Neuronal stem cell (in vitro differentiated cells): ENCODE measurements at regions not wholly inside any gene's neighbourhood (a gene's known extent, or its start where the extent isn't known, plus 50 kb on each side); places are given as distances from the start of the nearest gene placed in this dataset.

Experiments used
- DNase-seq: peaks from one replicate; pipeline ENCODE4 v3.0.0-alpha.2; 2013; ENCODE audit warnings: low spot score
- H2AFZ ChIP-seq: one replicate; pipeline ENCODE4 v1.6.1; 2013; ENCODE audit warnings: mild to moderate bottlenecking, low read length, inconsistent platforms
- H2AK5ac ChIP-seq: 2 replicates; pipeline ENCODE4 v1.6.1; 2013; ENCODE audit warnings: low read depth, mild to moderate bottlenecking, inconsistent platforms, low read length, moderate library complexity, mixed read lengths
- H2BK120ac ChIP-seq: 2 replicates; pipeline ENCODE4 v1.6.1; 2013; ENCODE audit warnings: low read depth, mild to moderate bottlenecking, inconsistent platforms, low read length, moderate library complexity, mixed read lengths
- H2BK12ac ChIP-seq: one replicate; pipeline ENCODE4 v1.6.1; 2013; ENCODE audit warnings: low read length, inconsistent platforms
- H2BK15ac ChIP-seq: 2 replicates; pipeline ENCODE4 v1.6.1; 2013; ENCODE audit warnings: mild to moderate bottlenecking, low read length, inconsistent platforms, mixed read lengths
- H2BK5ac ChIP-seq: one replicate; pipeline ENCODE4 v1.6.1; 2013; ENCODE audit warnings: inconsistent platforms, mild to moderate bottlenecking, low read length, moderate library complexity
- H3K14ac ChIP-seq: one replicate; pipeline ENCODE4 v1.6.1; 2013; ENCODE audit warnings: low read length, inconsistent platforms
- H3K18ac ChIP-seq: 2 replicates; pipeline ENCODE4 v1.6.1; 2013; ENCODE audit warnings: low read length, inconsistent platforms
- H3K23ac ChIP-seq: 2 replicates; pipeline ENCODE4 v1.6.1; 2013; ENCODE audit warnings: low read depth, mild to moderate bottlenecking, mixed read lengths, low read length, inconsistent platforms; ENCODE audit not compliant: poor library complexity
- H3K27ac ChIP-seq: replicated peaks from 3 replicates; pipeline ENCODE4 v1.5.1; 2013; ENCODE audit warnings: low read length, inconsistent platforms
- H3K27me3 ChIP-seq, 3 experiments: 2 replicates each; pipeline ENCODE4 v1.6.1; 2013; ENCODE audit warnings: low read length in 3 of 3, mild to moderate bottlenecking in 2 of 3, inconsistent platforms in 1 of 3, low read depth in 1 of 3, mixed read lengths in 1 of 3, moderate library complexity in 1 of 3; ENCODE audit not compliant: control insufficient read depth in 3 of 3, insufficient read depth in 3 of 3
- H3K36me3 ChIP-seq, 2 donors: replicated peaks in 1 of 2; 2 replicates each; pipeline ENCODE4 v1.6.1; 2013; ENCODE audit warnings: low read length in 2 of 2; ENCODE audit not compliant: control insufficient read depth in 2 of 2, insufficient read depth in 2 of 2
- H3K4ac ChIP-seq: 2 replicates; pipeline ENCODE4 v1.6.1; 2013; ENCODE audit warnings: inconsistent platforms, mild to moderate bottlenecking, low read length, moderate library complexity
- H3K4me1 ChIP-seq, 2 donors: 1 replicate in 1 of 2; 2 replicates in 1 of 2; pipeline ENCODE4 v1.6.1; 2013; ENCODE audit warnings: low read length in 2 of 2, low read depth in 1 of 2; ENCODE audit not compliant: control insufficient read depth in 2 of 2, insufficient read depth in 1 of 2
- H3K4me2 ChIP-seq: one replicate; pipeline ENCODE4 v1.6.1; 2013; ENCODE audit warnings: mild to moderate bottlenecking, low read length, inconsistent platforms; ENCODE audit not compliant: insufficient read depth, poor library complexity, severe bottlenecking
- H3K4me3 ChIP-seq, 2 donors: 2 replicates each; pipeline ENCODE4 v1.5.1; 2013; ENCODE audit warnings: low read length in 2 of 2, mild to moderate bottlenecking in 2 of 2, inconsistent platforms in 1 of 2, moderate library complexity in 1 of 2
- H3K79me1 ChIP-seq: one replicate; pipeline ENCODE4 v1.6.1; 2013; ENCODE audit warnings: low read depth, mild to moderate bottlenecking, inconsistent platforms, low read length, moderate library complexity
- H3K9ac ChIP-seq: one replicate; pipeline ENCODE4 v1.6.1; 2013; ENCODE audit warnings: mild to moderate bottlenecking, low read depth, low read length, inconsistent platforms; ENCODE audit not compliant: poor library complexity
- H3K9me3 ChIP-seq, 2 donors: replicated peaks in 1 of 2; 2 replicates each; pipeline versions ENCODE3 to v1.6.1; 2013; ENCODE audit warnings: low read length in 2 of 2, mild to moderate bottlenecking in 2 of 2, inconsistent platforms in 1 of 2, low read depth in 1 of 2, mixed read lengths in 1 of 2, moderate library complexity in 1 of 2; ENCODE audit not compliant: control insufficient read depth in 2 of 2, insufficient read depth in 1 of 2
- H4K8ac ChIP-seq: one replicate; pipeline ENCODE4 v1.6.1; 2013; ENCODE audit warnings: low read depth, mild to moderate bottlenecking, inconsistent platforms, low read length, moderate library complexity
- H4K91ac ChIP-seq: one replicate; pipeline ENCODE4 v1.6.1; 2013; ENCODE audit warnings: low read length, low read depth, mild to moderate bottlenecking, inconsistent platforms; ENCODE audit not compliant: poor library complexity
- WGBS, 2 donors: extraction: QIAGEN DNeasy Blood & Tissue Kit; methylation state at CpG; one replicate each; pipeline ENCODE4 v1.1.7; 2013; ENCODE audit warnings: missing lambda C conversion rate in 2 of 2, mixed read lengths in 1 of 2; ENCODE audit not compliant: insufficient read length in 2 of 2, insufficient replicate concordance in 1 of 2; ENCODE audit errors: extremely low coverage in 2 of 2; 5-methylcytosine and 5-hydroxymethylcytosine counted together

DNA sequence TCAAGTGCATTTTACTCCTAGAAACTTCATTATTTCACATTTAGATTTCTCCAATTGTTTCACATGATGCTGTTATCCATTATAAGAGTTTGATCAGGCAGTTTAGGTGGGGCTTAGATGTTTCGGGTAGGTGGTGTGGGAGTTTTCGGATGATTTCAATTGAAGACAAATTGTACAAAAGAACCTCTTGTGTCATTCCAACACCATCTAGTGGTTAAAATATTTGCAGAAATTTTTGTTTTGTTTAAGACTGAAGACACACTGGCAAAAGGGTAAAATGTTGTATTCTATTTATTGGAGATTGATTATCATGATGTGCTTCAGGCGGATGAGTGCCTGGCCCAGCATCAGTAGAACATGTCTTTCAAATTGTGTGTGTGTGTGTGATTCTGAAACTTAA, 212.7 kb downstream of the SH3BGRL start:
- Histone ChIP-seq H3K14ac (no peak overlapping the region), H3K4me1 (no peaks in the 10 kb centered on the region), H2AK5ac (no peak overlapping the region), H3K27me3 (no peaks in the 10 kb centered on the region), H2BK12ac (no peak overlapping the region), H2BK120ac (no peak overlapping the region), H3K23ac (no peak overlapping the region), H3K27ac (no peak overlapping the region), H3K79me1 (no peaks in the 10 kb centered on the region), H3K9ac (no peak overlapping the region), H4K8ac (no peak overlapping the region), H3K4me3 (no peak overlapping the region), H3K4ac (no peak overlapping the region), H3K36me3 (no peaks in the 10 kb centered on the region), H2BK15ac (no peak overlapping the region), H3K18ac (no peak overlapping the region), H3K9me3 (no peaks in the 10 kb centered on the region), H2AFZ (no peak overlapping the region), H4K91ac (no peak overlapping the region), H2BK5ac (no peak overlapping the region), H3K4me2 (no peak overlapping the region)
- DNase-seq: no peak
- no CpG with 5 or more reads among the region's 3 CpGs for WGBS, 2 donors
